GM12891 (cell line): ENCODE measurements at regions not wholly inside any gene's neighbourhood (a gene's known extent, or its start where the extent isn't known, plus 50 kb on each side); places are given as distances from the start of the nearest gene placed in this dataset.

Experiments
- PAX5 ChIP-seq: IDR thresholded peaks from 2 replicates; pipeline ENCODE4 v1.6.1; 2011; ENCODE audit warnings: low read length, moderate library complexity, mild to moderate bottlenecking; ENCODE audit not compliant: insufficient read depth, severe bottlenecking
- POLR2A ChIP-seq: IDR thresholded peaks from 2 replicates; pipeline ENCODE4 v1.6.1; 2011; ENCODE audit warnings: low read depth, low read length, control low read depth
- POLR2AphosphoS5 ChIP-seq: IDR thresholded peaks from 2 replicates; pipeline ENCODE4 v1.6.1; 2011; ENCODE audit warnings: low read depth, low read length, control low read depth
- SPI1 ChIP-seq: IDR thresholded peaks from 2 replicates; pipeline ENCODE4 v1.6.1; 2011; ENCODE audit warnings: low read depth, low read length, control low read depth
- TAF1 ChIP-seq: IDR thresholded peaks from 2 replicates; pipeline ENCODE4 v1.6.1; 2011; ENCODE audit warnings: low read depth, low read length, control low read depth

GRCh38 chrX:39818750-39819149, 279.0 kb downstream of the BCOR start:
- TF ChIP-seq POLR2AphosphoS5 (no peak), POLR2A (no peak), TAF1 (no peak), PAX5 (no peak), SPI1 (no peak)
